ENCODE measurements at regions not wholly inside any gene's neighbourhood (a gene's known extent, or its start where the extent isn't known, plus 50 kb on each side); places are given as distances from the start of the nearest gene placed in this dataset.

DNA sequence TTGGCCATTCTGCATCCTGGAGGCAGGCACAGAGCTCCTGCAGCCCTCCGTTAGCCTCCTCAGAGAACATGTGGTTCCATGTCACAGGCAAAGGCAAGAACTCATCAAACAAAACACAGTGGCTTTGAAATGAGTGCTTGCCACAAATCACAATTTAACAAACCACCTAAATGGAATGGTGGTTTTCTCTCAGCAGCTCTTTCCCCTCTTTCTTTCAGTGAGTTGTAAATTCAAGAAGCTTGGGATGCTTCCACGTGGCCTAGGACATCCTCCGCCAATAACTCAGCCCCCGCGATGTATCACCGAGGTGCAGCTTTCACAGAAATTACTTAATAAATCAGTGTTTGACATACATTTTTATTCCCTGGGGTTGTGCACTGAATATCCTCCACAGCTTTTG lies 65.4 kb upstream of the RFC3 start:
- TF ChIP-seq POLR2AphosphoS5 (IDR thresholded peaks at IDR 0.05) = no peak
- TF ChIP-seq, protein P1, sequence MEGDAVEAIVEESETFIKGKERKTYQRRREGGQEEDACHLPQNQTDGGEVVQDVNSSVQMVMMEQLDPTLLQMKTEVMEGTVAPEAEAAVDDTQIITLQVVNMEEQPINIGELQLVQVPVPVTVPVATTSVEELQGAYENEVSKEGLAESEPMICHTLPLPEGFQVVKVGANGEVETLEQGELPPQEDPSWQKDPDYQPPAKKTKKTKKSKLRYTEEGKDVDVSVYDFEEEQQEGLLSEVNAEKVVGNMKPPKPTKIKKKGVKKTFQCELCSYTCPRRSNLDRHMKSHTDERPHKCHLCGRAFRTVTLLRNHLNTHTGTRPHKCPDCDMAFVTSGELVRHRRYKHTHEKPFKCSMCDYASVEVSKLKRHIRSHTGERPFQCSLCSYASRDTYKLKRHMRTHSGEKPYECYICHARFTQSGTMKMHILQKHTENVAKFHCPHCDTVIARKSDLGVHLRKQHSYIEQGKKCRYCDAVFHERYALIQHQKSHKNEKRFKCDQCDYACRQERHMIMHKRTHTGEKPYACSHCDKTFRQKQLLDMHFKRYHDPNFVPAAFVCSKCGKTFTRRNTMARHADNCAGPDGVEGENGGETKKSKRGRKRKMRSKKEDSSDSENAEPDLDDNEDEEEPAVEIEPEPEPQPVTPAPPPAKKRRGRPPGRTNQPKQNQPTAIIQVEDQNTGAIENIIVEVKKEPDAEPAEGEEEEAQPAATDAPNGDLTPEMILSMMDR (IDR thresholded peaks at IDR 0.05) = no peak
- TF ChIP-seq EP300 (IDR thresholded peaks at IDR 0.05) = no peak
- TF ChIP-seq POLR2A (IDR thresholded peaks at IDR 0.05; ENCODE audit: low read depth) = no peak

Data from esophagus muscularis mucosa (tissue), 4 donors.